GM20000 (cell line): ENCODE measurements at regions not wholly inside any gene's neighbourhood (a gene's known extent, or its start where the extent isn't known, plus 50 kb on each side); places are given as distances from the start of the nearest gene placed in this dataset.
"Not testable (repeated sequence)": the region's sequence is repeated elsewhere in the genome, so short reads cannot be mapped to it uniquely, and the experiment has no call there.

Experiments
- DNase-seq: peaks from one replicate; pipeline ENCODE4 v3.0.0; 2012; ENCODE audit warnings: low spot score
- TF ChIP-seq, protein P1 (sequence below): IDR thresholded peaks from 2 replicates; pipeline ENCODE4 v1.5.1; 2012; ENCODE audit warnings: mild to moderate bottlenecking, control low read depth; ENCODE audit errors: extremely low read depth, missing control alignments

DNA sequence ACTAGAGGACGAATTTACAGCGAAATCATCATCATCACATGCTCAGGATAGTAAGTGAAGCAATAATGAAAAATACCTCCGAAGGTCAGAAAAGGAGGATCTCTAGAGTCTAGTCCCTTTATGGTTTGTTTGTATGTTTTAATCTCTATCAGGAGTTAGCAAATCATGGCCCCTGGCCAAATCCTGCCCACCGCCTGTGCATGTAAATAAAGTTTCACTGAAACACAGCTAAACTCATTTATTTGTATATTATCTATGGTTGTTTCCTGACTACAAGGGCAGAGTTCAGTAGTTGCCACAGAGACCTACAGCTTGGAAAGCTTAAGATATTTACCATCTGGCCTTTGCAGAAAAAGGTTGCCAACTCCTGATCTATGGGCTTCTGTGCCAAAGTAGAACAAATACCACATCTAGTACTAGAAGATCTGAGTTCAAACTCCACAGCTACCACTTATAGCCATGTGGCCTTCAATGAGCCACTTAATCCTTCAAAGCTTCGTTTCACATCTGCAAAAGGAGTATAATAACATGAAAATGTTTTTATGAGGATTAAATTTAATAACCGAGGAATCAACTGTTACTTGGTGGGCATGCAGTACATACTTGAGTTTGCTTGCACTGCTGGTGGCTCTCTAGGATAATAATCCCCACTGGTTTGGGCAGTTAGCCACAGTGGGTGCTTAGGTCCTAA lies 94.0 kb upstream of the KIF26B start:
- DNase-seq, result no peak
- TF ChIP-seq, protein P1, sequence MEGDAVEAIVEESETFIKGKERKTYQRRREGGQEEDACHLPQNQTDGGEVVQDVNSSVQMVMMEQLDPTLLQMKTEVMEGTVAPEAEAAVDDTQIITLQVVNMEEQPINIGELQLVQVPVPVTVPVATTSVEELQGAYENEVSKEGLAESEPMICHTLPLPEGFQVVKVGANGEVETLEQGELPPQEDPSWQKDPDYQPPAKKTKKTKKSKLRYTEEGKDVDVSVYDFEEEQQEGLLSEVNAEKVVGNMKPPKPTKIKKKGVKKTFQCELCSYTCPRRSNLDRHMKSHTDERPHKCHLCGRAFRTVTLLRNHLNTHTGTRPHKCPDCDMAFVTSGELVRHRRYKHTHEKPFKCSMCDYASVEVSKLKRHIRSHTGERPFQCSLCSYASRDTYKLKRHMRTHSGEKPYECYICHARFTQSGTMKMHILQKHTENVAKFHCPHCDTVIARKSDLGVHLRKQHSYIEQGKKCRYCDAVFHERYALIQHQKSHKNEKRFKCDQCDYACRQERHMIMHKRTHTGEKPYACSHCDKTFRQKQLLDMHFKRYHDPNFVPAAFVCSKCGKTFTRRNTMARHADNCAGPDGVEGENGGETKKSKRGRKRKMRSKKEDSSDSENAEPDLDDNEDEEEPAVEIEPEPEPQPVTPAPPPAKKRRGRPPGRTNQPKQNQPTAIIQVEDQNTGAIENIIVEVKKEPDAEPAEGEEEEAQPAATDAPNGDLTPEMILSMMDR, result no peak

DNA sequence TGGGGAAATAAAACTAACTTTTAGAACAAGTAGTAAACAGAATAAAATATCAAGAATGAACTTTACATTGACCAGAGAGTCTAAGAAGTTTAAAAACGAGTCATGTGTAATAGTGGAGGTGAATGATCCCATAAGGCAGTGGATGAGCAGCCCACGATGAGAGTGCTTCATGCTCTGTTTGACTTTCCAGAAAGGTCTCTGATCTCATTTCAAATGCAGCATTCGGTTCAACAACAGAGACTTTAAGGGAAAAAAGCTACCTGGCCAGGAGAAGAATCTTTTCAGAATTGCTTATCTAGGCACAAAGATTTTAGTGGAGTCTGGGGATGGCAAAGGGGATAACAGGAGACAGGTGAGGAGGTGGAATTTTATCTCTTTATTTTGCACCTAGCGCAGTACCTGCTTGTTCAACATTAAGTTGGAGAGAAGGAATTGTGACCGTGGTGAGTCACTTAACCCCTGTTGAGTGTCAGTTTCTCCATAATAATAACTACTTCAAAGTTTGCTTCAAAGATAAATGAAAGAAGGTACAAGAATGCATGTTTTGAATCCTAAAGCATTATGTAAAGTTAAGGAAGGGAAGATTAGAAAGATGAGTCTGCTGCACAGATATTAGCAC lies 94.9 kb upstream of the KIF26B start:
- TF ChIP-seq, protein P1, result no peak
- no peak for DNase-seq

DNA sequence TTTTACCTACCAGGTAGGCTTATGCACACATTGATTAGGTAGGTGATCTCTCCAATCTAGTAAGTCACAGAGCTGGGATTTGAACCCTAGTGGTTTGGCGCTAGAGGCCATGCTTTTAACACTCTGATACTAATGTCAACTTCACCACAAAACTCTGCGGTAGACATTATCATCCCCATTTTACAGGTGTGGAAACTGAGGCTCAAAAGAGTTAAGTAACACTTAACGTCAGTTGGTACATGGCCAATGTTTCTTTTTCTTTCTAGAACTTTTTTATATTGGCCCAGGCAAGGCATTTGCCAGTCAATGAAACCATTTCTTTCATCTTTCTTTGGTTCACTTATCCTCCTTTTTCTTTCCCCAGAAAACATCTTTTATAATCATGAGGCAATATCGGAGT lies 95.9 kb upstream of the KIF26B start:
- no peak for DNase-seq
- TF ChIP-seq, protein P1, result no peak

DNA sequence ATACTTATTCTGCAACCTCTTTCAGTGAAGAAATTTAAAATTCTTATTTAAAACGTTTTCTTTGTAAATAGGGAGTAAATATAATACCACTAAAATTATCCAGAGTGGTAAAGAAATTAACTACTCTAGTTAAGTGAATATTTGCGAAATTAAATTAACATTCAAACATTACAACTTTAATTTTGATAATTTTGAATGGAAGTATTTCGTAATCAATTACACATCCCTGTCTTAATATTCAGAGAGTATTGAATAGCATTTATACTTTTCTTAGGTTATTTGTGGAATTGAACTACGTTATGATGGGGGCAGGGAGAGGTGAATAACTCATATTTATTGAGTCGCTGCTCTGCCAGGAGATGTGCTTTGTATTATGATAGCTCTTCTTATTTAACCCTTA lies 96.3 kb upstream of the KIF26B start:
- TF ChIP-seq, protein P1, result no peak
- no peak for DNase-seq

DNA sequence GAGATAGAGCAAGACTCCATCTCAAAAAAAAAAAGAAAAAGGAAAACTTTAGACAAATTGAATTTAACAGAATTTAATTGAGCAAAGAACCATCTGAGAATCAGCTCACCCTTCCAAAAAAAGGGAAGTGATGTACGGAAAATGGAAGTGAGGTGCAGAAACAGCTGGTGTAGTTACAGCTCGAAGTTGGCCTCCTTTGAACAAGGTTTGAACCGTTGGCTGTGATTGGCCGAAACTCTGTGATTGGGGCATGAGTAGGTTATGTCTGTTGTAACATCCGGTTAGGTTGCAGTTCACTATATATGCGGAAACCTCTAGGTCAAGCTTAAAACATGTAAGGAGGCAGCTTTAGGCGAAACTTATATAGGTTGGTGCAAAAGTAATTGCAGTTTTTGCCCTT lies 97.9 kb upstream of the KIF26B start:
- TF ChIP-seq, protein P1, result no peak
- no peak for DNase-seq

DNA sequence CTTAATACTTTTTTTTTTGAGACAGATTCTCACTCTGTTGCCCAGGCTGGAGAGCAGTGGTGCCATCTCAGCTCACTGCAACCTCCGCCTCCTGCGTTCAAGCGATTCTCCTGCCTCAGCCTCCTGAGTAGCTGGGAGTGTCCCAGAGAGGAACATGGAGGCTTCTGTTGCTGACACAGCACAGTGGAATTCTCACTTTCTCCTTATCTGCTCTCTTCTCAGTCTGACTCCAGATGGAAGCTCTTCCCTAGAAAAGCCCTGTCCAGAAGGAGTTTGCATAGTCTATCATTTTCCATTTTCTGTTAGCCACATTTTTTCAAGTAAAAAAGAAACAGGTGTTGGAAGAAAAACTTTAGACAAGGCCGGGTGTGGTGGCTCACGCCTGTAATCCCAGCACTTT lies 98.5 kb upstream of the KIF26B start:
- DNase-seq, result not testable (repeated sequence)

DNA sequence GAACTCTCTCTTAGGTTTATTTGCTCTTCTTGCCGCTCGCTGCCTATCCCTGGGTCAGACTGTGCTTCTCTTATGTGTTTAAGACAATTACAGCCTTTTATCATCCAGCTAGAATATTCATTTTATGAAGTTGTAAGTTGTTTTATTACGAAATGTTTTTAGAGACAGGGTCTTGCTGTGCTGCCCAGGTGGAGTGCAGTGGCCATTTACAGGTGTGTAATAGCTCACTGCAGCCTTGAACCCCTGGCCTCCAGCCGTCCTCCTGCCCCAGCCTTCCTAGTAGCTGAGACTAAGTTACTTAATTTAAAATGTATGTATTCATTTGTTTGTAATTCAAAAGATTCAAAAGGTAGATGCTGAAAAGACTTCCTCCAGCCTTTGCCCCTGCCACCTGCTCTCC lies 99.0 kb upstream of the KIF26B start:
- TF ChIP-seq, protein P1, result no peak
- no peak for DNase-seq

DNA sequence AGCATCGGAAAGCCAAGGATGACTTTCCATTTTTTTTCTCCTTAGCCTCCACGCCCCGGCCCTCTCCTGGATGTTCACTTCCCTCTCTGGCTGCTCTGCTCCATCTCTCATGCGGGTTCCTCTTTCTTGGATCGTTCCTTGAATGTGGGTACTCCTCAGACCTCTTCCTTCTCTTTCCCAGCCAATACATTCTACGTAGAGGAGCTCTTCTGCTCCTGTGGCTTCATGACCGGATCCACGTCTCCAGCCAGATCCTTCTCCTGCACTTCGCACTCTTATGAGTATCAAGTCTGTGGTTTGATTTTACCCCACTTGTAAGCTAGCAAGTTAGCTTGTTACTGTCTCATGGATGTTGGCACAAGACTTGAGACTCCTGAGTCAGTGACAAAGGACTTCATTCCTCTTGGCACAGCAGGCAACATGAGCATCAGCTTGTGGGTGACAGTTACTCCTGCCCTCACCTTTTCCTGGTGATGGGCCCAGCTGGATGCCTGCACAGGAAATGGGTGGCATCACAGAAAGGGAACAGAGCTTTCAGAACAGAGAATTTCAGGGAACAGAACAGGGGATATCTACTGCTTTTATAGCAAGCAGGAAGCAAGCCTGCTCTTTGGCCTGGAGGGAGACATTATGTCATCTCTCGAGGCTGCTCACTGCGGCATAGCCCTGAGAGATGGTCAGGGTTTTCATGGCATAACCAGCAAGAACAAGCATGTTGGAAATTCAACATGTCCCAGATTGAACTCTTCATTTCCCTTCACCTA lies 100.1 kb upstream of the KIF26B start:
- TF ChIP-seq, protein P1, result no peak
- no peak for DNase-seq
